Upper lobe of left lung (tissue), 4 donors: ENCODE measurements at regions not wholly inside any gene's neighbourhood (a gene's known extent, or its start where the extent isn't known, plus 50 kb on each side); places are given as distances from the start of the nearest gene placed in this dataset.

ENCODE experiments used
- EP300 ChIP-seq, 4 donors: sonication (generic); formaldehyde crosslinking; IDR thresholded peaks; one replicate each; pipeline ENCODE4 v1.5.1; 2017; ENCODE audit warnings: antibody characterized with exemption in 4 of 4, control low read depth in 2 of 4
- POLR2A ChIP-seq, 4 donors: fragments of 450-650 bp; IDR thresholded peaks; one replicate each; pipeline ENCODE4 v1.5.1; 2016 to 2017; ENCODE audit warnings: antibody characterized with exemption in 4 of 4, mild to moderate bottlenecking in 2 of 4
- TF ChIP-seq, protein P1 (sequence below), 6 experiments: fragments of 450-650 bp in 4 of 6; fragments of 200-600 bp in 2 of 6; sonication (generic) in 2 of 6; IDR thresholded peaks; one replicate each; pipeline ENCODE4 v1.5.1; 2016 to 2019; ENCODE audit warnings: antibody characterized with exemption in 6 of 6

DNA sequence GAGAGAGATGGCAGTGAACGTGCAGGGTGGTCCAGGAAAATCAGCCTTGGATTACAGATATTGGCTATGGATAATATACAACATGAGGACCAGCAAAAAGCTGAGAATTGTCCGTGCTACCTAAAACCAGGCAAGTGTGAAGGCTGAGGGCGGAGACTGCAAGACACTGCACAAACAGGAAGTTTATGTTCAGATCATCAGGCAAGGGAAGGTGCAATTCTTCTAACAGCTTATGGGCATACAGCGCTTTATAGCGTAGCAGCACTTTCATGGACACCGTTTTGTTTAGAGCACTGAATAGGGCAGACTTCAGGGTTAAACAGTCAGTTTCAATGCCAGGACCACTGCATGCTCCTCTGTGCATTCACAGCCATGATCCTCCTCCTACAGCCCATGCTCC lies 93.1 kb upstream of the TMEM45B start:
- TF ChIP-seq, protein P1, sequence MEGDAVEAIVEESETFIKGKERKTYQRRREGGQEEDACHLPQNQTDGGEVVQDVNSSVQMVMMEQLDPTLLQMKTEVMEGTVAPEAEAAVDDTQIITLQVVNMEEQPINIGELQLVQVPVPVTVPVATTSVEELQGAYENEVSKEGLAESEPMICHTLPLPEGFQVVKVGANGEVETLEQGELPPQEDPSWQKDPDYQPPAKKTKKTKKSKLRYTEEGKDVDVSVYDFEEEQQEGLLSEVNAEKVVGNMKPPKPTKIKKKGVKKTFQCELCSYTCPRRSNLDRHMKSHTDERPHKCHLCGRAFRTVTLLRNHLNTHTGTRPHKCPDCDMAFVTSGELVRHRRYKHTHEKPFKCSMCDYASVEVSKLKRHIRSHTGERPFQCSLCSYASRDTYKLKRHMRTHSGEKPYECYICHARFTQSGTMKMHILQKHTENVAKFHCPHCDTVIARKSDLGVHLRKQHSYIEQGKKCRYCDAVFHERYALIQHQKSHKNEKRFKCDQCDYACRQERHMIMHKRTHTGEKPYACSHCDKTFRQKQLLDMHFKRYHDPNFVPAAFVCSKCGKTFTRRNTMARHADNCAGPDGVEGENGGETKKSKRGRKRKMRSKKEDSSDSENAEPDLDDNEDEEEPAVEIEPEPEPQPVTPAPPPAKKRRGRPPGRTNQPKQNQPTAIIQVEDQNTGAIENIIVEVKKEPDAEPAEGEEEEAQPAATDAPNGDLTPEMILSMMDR (IDR thresholded peaks at IDR 0.05), result no peak
- TF ChIP-seq POLR2A (IDR thresholded peaks at IDR 0.05) (no peak), EP300 (IDR thresholded peaks at IDR 0.05) (no peak)
